Testis (tissue), 2 donors: ENCODE measurements at regions not wholly inside any gene's neighbourhood (a gene's known extent, or its start where the extent isn't known, plus 50 kb on each side); places are given as distances from the start of the nearest gene placed in this dataset.

Experiments used
- DNase-seq: peaks from one replicate; pipeline ENCODE4 v3.0.0-alpha.2; 2019
- H3K27ac ChIP-seq, 2 donors: fragments of 200-600 bp; sonication (generic); one replicate each; pipeline ENCODE4 v1.5.1; 2019
- H3K27me3 ChIP-seq: fragments of 200-600 bp; sonication (generic); one replicate; pipeline ENCODE4 v1.5.1; 2019
- H3K36me3 ChIP-seq: fragments of 200-600 bp; sonication (generic); one replicate; pipeline ENCODE4 v1.5.1; 2017; ENCODE audit warnings: low read depth; ENCODE audit errors: missing control alignments
- H3K4me1 ChIP-seq: fragments of 200-600 bp; sonication (generic); one replicate; pipeline ENCODE4 v1.5.1; 2019
- H3K4me3 ChIP-seq, 2 donors: fragments of 200-600 bp; sonication (generic); one replicate each; pipeline ENCODE4 v1.5.1; 2017 to 2019
- H3K9me3 ChIP-seq: fragments of 200-600 bp; sonication (generic); one replicate; pipeline ENCODE4 v1.5.1; 2017
- CTCF ChIP-seq, 3 experiments: fragments of 450-650 bp in 2 of 3; fragments of 200-600 bp in 1 of 3; sonication (generic) in 1 of 3; IDR thresholded peaks; one replicate each; pipeline ENCODE4 v1.5.1; 2016 to 2019; ENCODE audit warnings: antibody characterized with exemption in 3 of 3, mild to moderate bottlenecking in 2 of 3, moderate library complexity in 1 of 3
- POLR2A ChIP-seq: fragments of 450-650 bp; IDR thresholded peaks from one replicate; pipeline ENCODE4 v1.6.1; 2017; ENCODE audit warnings: antibody characterized with exemption, mild to moderate bottlenecking, moderate library complexity
- WGBS, 2 donors: methylation state at CpG; one replicate each; pipeline ENCODE4 v1.1.5; 2018; 5-methylcytosine and 5-hydroxymethylcytosine counted together
- intact Hi-C: fragments of 100-400 bp; cut with DNase I; formaldehyde crosslinking; loops from one replicate; pipeline ENCODE4 v1.15.1; 2023; ENCODE audit warnings: low total_unique reads

- Histone ChIP-seq H3K9me3 (no peaks in the 10 kb centered on the region), H3K4me3 (no peak overlapping the region), H3K27me3 (no peaks in the 10 kb centered on the region), H3K27ac (no peak overlapping the region), H3K36me3 (no peaks in the 10 kb centered on the region), H3K4me1 (no peaks in the 10 kb centered on the region)
- TF ChIP-seq CTCF (IDR thresholded peaks at IDR 0.05) (no peak), POLR2A (no peak)
- DNase-seq, result no peak
- 64 to 72% methylated on average over 9 of the region's 9 CpGs for whole genome bisulfite sequencing, 2 donors
- intact Hi-C loops, result no loop called here
Observed at GRCh38 chr13:106797081-106797640, 229.2 kb upstream of the ARGLU1 start.

DNA sequence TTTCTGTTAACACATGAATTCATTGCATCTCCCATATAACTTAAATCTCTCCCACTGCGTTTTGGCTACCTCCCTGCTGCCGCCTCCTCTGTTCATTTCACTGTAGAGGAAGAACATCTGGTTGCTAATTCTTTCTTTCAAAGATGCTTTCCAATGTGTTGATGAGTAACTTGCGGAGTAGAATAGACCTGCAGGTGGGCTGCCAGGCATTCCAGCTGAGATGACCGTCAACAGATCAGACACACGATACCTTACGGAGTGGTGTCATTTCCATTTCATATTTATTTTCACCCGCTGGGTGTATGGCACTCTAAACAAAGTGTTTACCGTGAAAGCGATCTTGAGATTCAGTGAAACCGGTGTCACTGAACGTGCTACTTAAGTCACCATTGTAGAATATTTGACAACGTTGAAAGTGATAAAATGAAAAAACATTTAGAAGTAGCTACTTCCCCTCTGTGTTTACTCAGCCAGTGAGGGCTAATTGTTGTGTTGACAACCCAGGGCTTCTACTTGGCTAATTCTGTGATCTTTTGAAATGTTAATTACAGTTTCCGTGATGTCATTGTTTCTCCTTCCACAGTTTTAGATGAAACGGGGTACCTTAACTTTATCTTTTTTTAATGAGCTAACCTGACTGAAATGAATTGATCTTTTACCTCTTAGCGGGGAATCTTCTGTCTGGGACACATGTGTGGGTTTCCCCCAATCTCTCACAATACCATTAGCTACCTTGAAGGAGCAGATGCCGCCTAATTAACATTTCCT, 228.5 kb upstream of the ARGLU1 start:
- no peaks in the 10 kb centered on the region for H3K4me1 ChIP-seq
- H3K27ac ChIP-seq, result no peak overlapping the region
- TF ChIP-seq POLR2A, result no peak
- WGBS, 2 donors, result 27 to 28% methylated on average over 16 of the region's 16 CpGs
- intact Hi-C loops, result no loop called here
- H3K4me3 ChIP-seq, result no peak overlapping the region
- no peaks in the 10 kb centered on the region for H3K27me3 ChIP-seq
- DNase-seq, result no peak
- no peaks in the 10 kb centered on the region for H3K36me3 ChIP-seq
- H3K9me3 ChIP-seq, result no peaks in the 10 kb centered on the region

GRCh38 chr13:106795847-106796246, 227.9 kb upstream of the ARGLU1 start:
- WGBS, 2 donors, result 23 to 35% methylated on average over 9 of the region's 9 CpGs
- intact Hi-C loops, result no loop called here
- no peaks in the 10 kb centered on the region for H3K27me3 ChIP-seq

GRCh38 chr13:106794117-106794516, 226.2 kb upstream of the ARGLU1 start:
- Histone ChIP-seq H3K4me1 (no peaks in the 10 kb centered on the region), H3K27me3 (no peaks in the 10 kb centered on the region), H3K4me3 (no peak overlapping the region), H3K36me3 (no peaks in the 10 kb centered on the region), H3K27ac (no peak overlapping the region), H3K9me3 (no peaks in the 10 kb centered on the region)
- WGBS, 2 donors, result 65 to 77% methylated on average over 4 of the region's 4 CpGs
- intact Hi-C loops, result no loop called here
- DNase-seq, result no peak
- TF ChIP-seq CTCF (IDR thresholded peaks at IDR 0.05) (no peak), POLR2A (no peak)

More at GRCh38 chr13:106795847-106796246, 227.9 kb upstream of the ARGLU1 start:
- Histone ChIP-seq H3K9me3 (no peaks in the 10 kb centered on the region), H3K4me1 (no peaks in the 10 kb centered on the region), H3K27ac (no peak overlapping the region), H3K36me3 (no peaks in the 10 kb centered on the region), H3K4me3 (no peak overlapping the region)
- DNase-seq, result no peak
- no peak for TF ChIP-seq CTCF (IDR thresholded peaks at IDR 0.05)
- no peak for TF ChIP-seq POLR2A

DNA sequence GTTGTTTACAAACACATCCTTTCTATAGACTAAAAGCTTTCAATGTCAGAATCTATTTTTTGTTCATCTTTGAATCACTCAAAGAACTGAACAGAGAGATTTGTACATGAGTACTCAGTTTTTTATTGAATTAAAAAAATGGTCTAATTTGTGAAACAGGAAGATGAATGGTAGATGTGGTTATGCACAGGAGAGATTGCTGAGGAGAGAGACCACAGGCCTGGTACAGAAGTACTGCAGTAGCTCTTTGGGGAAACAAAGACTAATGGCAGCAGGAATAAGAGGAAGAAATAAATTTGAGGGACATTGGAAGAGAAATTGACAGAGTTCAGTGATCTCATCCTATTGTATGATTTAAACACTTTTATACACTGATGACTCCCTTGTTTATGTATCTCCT, 222.0 kb upstream of the ARGLU1 start:
- no peak for TF ChIP-seq POLR2A
- no peak for TF ChIP-seq CTCF (IDR thresholded peaks at IDR 0.05)
- no peaks in the 10 kb centered on the region for H3K36me3 ChIP-seq
- no peaks in the 10 kb centered on the region for H3K27me3 ChIP-seq
- no peak overlapping the region for H3K4me3 ChIP-seq
- H3K4me1 ChIP-seq, result no peaks in the 10 kb centered on the region
- intact Hi-C loops, result no loop called here
- H3K9me3 ChIP-seq, result no peaks in the 10 kb centered on the region
- no peak overlapping the region for H3K27ac ChIP-seq
- DNase-seq, result no peak
